OCI-LY1 (cell line): ENCODE measurements at regions not wholly inside any gene's neighbourhood (a gene's known extent, or its start where the extent isn't known, plus 50 kb on each side); places are given as distances from the start of the nearest gene placed in this dataset.

ENCODE experiments used
- CTCF ChIP-seq: fragments of 200-600 bp; sonication (generic), shearing (Covaris generic); IDR thresholded peaks from 2 replicates; pipeline ENCODE4 v1.5.1; 2017; ENCODE audit warnings: mild to moderate bottlenecking, antibody characterized with exemption, low read length, moderate library complexity, mixed read lengths
- EZH2 ChIP-seq: fragments of 200-600 bp; sonication (generic), shearing (Covaris generic); IDR thresholded peaks from 2 replicates; pipeline ENCODE4 v1.8.0; 2017; ENCODE audit warnings: borderline replicate concordance, mixed run types, mild to moderate bottlenecking, antibody characterized with exemption, low read length, moderate library complexity, mixed read lengths

GRCh38 chr3:1699361-1699920 is 399.2 kb upstream of the CNTN4 start:
- TF ChIP-seq CTCF (no peak), EZH2 (no peak)
